HG02885 (cell line): ENCODE measurements at regions not wholly inside any gene's neighbourhood (a gene's known extent, or its start where the extent isn't known, plus 50 kb on each side); places are given as distances from the start of the nearest gene placed in this dataset.
"Not testable (repeated sequence)": the region's sequence is repeated elsewhere in the genome, so short reads cannot be mapped to it uniquely, and the experiment has no call there.

Experiments
- ATAC-seq: cut with Tn5 transposase; IDR thresholded peaks from one replicate; pipeline ENCODE4 v1.9.1; 2021; ENCODE audit warnings: mild to moderate bottlenecking; ENCODE audit not compliant: unreplicated experiment, poor library complexity

DNA sequence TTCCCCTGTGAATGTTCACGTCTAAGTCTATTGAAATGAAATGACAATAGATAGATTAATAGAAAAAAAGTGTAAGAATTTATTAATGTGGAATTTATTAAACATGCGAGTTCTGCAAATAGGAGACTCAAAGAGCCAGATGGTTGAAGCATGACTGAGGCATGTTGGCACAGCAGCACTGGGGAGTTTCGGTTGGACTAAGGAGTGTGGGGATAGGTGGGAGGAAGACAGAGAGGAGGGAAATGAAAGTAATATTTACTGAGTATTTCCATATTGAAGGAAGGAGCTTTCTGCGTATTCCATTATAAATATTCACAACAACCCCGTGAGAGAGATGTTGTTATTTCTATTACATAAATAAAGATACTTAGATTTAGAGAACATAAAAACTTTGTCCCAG, 79.5 kb upstream of the ZNF644 start:
- no peak for ATAC-seq

DNA sequence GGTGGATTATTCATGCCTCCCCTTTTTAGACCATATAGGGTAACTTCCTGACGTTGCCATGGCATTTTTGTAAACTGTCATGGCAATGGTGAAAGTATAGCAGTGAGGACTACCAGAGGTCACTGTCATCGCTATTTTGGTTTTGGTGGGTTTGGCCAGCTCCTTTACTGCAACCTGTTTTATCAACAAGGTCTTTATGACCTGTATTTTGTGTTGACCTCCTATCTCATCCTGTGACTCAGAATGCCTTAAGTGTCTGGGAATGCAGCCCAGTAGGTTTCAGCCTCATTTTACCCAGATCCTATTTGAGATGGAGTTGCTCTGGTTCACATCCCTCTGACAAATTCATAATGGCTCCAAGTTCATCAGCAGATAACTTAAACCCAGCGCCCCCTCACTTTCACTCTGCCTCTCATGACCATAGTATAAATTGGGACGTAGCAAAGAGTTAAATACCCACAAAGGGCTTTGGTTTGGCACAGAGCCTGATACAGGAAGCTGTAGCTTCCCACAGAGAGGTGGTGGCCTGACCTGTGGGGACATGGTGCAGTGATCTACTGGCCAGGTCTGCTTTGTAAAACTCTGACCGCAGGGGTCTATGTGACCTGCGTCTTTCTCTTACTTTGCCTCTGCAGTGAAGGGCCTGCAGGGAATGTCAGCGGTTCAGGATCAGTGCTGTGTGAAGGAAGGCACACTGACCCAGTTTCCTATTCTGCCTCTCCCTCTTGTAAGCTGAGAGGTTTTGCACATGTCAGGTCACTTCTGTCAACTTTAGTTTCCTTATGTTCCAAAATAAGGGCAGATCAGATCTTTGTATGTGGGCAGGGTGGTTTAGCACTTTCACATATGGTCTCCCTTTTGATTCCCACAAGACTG, 78.1 kb upstream of the ZNF644 start:
- no peak for ATAC-seq

DNA sequence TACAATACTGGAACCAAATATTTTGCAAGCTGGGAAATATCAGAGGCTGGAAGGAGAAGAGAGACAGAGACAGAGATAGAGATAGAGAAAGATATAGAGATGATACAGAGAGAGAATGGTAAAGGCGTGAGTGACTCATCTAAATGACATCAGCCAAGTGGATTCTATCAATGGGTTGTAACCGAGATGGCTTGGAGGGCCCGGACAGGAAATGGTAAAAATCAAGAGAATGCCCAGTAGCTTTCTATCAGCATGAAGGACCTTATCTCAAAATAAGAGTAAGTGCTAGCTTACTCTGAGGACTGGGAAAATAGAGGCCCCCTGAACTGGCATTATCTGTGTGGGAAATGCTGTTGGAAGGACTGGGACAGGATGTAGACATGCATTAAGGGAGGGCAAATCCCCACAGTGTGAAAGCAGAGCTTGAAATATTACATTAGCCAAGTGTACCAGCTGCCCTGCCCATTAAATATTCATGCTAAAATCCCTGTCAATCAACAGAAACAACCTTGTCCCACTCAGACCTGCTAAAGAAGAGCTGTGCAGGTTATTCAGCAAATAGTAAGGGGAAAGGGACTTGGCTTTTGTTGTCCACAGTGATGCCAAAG, 76.6 kb upstream of the ZNF644 start:
- no peak for ATAC-seq

DNA sequence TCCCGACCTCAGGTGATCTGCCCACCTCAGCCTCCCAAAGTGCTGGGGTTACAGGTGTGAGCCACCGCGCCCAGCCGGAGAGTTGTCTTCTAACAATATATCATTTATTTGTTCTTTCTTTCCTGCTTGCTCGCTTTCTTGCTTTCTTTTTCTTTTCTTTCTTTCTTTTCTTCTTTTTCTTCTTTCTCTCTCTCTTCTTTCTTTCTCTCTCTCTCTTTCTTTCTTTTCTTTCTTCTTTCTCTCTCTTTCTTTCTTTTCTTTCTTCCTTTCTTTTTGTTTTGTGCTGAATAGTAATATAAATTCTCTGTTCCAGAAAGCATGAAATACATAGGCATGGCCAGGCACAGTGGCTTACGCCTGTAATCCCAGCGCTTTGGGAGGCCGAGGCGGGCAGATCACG, 73.5 kb upstream of the ZNF644 start:
- ATAC-seq: not testable (repeated sequence)

GRCh38 chr1:91092503-91092902, 70.7 kb upstream of the ZNF644 start:
- ATAC-seq: no peak

DNA sequence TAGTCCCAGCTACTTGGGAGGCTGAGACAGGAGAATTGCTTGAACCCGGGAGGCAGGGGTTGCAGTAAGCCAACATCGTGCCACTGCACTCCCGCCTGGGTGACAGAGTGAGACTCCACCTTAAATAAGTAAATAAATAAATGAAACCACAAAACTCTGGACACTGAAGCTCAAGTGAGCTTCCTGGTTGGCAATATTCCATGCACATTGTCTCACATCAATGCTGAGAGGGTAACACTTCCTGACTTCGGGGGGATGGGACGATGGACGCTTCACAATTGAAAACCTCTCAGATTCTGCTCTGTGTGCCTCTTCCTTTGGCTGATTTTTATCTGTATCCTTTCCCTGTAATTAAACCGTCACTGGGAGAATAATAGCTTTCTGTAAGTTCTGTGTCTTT, 70.0 kb upstream of the ZNF644 start:
- ATAC-seq: no peak

GRCh38 chr1:91080650-91081049, 58.8 kb upstream of the ZNF644 start:
- ATAC-seq: no peak

GRCh38 chr1:91078859-91079258, 57.0 kb upstream of the ZNF644 start:
- ATAC-seq: no peak

DNA sequence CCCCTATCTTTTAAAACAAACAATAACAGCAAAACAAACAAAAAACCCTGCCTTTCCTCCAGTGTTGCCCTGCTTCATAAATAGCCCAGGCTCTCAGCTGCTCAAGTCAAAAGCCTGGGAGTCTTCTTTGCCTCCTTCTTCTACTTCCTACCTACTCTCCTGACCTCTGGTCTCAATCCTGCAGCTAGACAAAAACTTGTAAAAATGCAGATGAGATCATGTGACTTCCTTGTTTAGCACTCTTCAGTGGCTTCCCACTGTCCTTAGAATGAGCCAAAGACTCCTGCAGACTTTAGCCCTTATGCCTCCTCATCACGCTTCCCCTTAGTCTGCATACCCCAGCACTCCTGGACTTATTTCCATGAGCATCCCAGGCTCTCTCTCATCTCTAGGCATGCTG, 55.0 kb upstream of the ZNF644 start:
- no peak for ATAC-seq

DNA sequence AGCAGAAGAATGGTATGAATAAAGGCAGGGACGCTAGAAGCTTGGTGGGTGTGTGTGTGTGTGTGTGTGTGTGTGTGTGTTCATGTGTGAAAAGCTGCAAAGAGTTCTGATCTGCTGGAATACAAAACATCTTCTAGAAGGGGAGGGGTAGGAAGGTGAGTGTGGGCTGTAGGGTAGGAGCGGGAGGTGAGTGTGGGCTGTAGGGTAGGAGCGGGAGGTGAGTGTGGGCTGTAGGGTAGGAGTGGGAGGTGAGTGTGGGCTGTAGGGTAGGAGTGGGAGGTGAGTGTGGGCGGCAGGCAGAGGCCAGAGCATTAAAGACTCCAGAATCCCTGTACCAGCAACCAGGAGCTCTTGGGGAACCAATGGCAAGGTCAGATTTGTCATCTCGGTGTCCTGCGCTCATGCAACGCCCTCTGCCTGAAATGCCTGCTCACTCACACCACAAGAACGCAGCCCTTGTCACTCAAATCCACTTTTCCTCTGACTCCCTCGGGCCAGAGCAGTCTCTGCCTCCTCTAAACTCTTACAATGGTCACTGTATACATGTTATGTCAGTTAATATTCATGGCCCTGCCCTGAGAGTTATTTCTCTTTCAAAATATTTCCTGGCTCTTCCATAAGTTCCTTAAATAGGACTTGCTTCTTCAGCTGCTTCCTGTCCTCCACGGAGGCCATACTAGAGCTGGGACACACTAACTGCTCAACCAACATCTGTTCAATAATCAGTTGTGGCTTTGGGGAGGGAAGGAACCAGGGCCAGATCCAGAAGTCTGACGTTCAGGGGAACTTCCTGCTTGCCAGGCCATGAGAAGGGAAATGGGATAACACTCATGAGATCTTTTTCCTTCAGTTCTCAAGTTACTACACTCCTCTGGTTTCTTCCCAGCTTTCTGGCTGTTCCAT, 53.6 kb upstream of the ZNF644 start:
- no peak for ATAC-seq

DNA sequence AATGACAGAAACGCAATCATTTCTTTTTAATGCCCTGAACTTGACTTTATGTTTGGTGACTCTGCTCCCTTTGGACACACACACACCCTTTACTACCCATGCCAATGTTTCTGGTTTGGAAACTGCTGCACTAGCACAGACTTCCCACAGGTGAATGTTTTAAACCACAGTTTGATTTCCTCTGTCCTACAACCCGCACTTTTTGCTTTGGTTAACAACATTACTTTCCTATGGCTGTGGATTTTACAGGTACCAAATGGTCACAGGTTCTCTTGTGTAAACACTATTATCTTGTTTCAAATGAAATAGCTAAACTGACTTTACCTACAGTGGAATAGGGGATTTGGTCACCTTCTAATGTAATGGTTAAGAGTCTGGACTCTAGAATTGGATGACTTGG, 51.5 kb upstream of the ZNF644 start:
- no peak for ATAC-seq

DNA sequence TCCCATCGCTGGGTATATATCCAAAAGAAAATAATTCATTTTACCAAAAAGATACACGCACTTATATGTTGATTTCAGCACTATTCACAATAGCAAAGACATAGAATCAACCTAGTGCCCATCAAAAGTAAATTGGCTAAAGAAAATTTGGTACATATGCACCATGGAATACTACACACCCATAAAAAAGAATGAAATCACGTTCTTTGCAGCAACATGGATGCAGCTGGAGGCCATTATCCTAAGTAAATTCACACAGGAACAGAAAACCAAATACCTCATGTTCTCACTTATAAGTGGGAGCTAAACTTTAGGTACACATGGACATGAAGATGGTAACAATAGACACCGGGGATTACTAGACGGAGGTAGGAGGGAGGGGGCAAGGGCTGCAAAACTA, 50.0 kb upstream of the ZNF644 start:
- no peak for ATAC-seq
